ENCODE measurements at regions not wholly inside any gene's neighbourhood (a gene's known extent, or its start where the extent isn't known, plus 50 kb on each side); places are given as distances from the start of the nearest gene placed in this dataset.
"Not testable (repeated sequence)": the region's sequence is repeated elsewhere in the genome, so short reads cannot be mapped to it uniquely, and the experiment has no call there.

DNA sequence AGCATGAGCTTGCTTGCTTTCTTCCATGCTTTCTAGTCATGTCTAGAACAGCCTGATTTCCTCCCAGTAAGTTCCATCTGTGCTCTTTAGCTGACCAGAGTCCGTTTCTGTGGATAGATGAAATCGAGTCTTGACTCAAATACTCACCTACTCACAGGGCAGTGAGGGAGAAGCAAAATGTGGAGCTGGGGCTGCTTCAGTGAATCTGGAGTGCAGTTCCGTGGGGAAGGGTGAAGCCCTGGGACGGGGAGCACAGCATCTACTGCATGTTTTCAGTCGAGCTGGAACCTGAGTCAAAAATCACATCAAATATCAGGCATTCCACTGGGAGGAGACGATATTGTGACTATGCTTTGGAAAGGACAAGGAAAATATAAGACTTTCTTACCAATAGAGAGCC lies 70.3 kb upstream of the PRMT8 start:
- no peak for DNase-seq (ENCODE audit: low spot score)

DNA sequence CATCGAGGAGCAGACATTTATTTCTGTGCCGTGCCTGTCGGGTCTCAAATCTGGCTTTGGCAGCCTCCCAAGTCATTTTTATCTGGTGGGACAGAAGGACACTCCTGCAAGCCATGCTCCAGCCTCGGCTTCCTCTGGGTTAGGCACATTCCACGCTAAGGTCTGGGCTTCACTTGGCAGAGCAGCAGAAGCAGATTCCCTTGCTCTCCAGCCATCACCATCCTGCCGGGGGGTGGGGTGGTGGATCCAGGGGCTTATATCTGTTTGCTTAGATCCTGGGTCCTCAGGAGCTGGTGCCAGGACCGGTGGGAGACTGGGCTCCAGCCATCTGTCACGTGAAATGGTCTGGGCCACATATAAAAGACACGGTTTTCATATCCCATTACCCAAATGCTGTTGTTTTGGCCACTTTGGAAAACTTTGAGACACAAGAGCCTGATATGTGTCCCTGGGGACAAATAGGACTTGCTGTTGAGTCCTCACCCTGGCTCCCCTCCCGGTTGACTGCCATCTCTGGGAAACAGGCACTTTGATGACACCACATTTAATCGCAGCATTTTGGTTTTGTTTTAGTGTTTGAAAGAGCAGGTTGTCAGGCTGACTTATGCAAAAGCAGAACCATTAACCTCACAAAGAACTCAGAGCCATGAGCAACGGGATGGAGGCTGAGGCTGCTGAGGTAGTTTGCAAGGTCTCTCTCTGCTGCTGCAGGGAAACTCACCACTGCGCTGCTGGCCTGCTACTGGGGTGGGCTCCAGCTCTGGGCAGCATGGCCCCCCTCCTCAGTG lies 69.6 kb upstream of the PRMT8 start:
- no peak for DNase-seq (ENCODE audit: low spot score)

DNA sequence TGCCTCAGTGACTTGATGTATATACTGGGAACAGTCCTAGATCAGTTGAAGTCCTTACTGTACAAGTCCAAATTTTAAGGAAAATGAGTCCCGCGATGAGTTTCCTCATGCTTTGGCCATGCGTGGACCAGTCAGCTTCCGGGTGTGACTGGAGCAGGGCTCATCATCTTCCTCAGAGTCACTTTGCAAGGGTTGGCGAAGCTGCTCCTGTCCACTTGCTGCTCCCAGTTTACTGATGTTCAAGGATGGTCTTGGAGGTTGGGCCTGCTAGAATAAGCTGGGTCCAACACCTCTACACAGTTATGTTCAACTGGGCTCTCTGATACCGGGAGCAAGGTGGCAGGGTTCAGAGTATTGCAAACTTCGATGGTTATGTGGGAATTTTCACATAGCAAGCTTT lies 66.2 kb upstream of the PRMT8 start:
- DNase-seq (ENCODE audit: low spot score), result not testable (repeated sequence)

DNA sequence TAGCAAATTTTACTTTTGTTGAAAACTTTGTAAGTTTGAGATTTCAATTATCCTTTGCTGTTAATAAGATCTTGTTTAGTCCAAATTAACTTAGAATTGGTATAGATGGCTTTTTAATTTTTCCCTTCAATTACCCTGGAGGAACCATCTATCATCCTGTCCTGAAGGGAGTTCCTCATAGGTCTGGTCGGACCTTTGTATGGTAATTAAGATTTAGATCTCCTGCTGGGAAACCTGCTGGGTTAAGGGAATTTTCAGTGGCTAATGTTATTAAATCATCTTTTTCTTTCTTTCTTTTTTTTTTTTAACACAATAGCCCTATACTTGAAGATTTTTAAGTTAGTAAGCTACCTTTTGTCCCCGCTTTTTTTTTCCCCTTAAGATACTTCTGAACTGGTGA lies 63.0 kb upstream of the PRMT8 start:
- DNase-seq (ENCODE audit: low spot score), result no peak

DNA sequence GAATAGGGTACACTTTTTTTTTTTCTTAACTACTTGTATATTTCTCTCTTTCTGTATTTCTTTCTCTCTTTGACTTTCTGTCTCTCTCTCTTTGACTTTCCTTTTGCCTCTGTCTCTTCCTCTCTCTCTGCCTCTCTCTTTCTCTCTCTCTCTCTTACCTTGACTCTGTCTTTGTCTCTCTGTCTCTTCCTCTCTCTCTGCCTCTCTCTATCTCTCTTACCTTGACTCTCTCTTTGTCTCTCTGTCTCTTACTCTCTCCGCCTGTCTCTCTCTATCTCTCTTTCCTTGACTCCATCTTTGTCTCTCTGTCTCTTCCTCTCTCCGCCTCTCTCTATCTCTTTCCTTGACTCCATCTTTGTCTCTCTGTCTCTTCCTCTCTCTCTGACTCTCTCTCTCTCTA lies 62.4 kb upstream of the PRMT8 start:
- no peak for DNase-seq (ENCODE audit: low spot score)

DNA sequence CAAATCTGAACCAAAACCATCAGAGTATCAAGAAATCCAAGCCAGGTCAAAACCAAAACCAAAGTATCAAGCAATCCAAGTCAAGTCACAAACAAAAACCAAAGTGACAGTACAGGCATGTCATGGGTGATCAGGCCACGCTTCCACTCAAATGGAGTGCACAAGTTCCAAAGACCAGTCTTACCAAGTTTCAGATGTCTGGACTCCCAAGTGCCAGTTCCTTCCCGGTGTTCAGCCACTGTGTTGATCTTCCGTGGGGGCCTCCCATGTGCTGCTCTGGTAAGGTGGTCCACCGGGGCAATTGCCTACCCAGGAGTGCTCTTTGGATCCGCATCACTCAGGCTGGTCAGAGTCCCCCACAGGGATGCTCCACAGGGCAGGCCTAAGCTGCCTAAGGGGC lies 61.5 kb upstream of the PRMT8 start:
- not testable (repeated sequence) for DNase-seq (ENCODE audit: low spot score)

DNA sequence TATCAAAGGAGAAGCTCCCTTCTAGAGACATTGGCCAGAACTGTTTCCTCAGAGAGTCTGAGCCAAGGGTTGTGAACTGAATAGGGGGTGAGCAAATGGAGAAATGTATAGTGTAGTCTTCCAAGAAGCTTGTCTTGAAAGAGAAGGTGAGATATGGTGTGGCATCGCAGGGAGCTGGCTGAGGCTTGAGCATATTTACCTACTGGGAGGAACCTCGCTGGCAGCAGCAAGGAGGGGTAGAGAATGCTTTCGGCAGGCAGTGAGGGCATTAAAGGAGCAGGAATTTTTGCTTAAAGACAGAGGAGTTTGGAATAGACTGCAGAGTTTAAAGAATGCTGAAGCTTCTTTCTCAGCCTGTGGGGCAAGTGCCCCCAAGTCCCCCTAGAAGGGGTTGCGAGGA lies 59.3 kb upstream of the PRMT8 start:
- no peak for DNase-seq (ENCODE audit: low spot score)

DNA sequence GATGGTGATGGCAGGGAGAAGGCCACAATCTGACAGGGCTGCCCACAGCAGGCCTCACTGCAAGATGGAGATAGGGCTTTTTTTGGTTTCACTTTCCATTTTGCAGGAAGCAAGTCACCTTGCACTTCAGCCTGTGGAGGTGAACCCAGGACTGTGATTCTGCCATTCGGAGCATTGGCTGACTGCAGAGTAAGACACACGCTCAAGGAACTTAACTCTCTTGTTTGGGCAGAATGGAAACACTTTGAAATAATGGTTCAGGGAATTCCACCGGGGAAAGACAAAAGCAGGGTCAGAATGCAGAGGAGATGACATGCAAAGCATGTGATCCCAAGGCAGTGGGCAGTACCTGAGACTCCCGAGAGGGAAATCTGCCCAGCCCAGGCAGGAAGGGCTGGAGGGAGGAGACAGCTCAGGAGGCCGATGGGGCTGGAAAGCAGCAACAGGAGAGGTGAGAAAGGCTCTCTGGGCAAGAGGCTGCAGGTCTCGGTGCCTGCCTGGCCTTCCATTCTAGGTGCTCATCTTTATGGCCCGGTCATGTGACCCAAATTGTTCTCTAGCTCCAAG lies 58.7 kb upstream of the PRMT8 start:
- DNase-seq (ENCODE audit: low spot score), result no peak

DNA sequence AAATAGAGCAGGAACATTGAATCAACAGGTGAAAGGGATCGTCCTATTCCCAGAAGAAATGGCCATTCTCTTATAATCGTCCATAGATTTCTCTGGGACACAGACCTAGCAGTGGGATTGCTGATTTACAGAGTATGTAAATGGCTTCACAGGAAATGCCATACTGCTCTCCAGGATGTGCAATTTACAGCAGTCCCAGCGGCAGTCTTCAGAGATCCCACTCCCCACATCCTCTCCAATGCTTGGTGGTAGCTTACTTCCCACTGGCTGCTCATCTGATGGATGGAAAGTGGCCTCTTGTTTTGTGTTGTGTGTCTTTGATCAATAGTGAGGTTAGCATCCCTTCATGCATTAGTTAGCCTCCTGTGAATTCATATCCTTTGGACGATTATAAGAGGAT lies 58.1 kb upstream of the PRMT8 start:
- DNase-seq (ENCODE audit: low spot score), result no peak

DNA sequence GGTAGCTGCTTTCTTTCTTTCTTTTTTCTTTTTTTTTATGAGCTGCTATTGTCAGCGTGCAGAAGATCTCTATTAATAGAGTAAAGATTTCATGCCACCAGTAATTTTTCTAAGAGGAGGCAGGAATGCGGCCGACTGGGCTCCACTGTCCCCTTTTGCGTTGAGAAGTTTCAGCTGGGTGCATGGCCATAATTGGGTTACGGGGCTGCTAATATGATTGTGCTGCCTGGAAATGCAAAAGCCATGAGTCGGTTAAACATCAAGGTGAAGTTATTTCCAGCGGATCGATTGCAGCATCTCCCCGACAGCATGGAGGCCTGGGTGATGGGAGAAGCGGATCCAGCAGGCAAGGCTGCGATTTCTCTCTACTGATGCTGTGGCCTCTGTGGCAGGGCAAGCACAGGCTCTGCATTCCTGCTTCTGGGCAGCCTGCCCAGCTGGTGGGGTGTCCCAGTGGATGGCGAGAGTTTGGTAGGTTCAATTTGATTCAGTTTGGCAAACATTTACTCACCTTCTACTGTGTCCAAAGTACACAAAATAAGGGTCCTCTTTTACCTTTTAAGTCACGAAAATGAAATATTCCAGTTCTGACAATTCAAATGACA lies 54.4 kb upstream of the PRMT8 start:
- DNase-seq (ENCODE audit: low spot score), result no peak

DNA sequence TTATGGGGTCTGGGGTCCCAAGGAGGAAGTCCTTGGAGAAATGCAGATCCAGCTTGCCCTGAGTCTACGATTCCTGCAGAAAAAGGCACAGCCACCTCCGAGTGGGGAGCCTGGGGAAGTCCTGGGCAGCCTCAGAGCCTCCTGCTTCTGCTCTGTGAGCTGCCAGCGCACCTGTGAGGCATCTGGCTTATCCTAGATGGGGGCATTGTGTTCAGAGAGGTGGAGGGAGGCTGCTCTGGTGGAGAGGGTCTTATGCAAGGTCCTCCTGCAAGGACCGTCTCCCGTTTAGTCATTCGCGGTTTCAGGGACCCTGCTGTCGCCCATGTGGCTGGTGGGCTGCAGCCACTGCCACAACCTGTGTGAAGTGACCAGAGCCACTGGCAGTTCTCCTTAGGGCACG lies 53.0 kb upstream of the PRMT8 start:
- no peak for DNase-seq (ENCODE audit: low spot score)

DNA sequence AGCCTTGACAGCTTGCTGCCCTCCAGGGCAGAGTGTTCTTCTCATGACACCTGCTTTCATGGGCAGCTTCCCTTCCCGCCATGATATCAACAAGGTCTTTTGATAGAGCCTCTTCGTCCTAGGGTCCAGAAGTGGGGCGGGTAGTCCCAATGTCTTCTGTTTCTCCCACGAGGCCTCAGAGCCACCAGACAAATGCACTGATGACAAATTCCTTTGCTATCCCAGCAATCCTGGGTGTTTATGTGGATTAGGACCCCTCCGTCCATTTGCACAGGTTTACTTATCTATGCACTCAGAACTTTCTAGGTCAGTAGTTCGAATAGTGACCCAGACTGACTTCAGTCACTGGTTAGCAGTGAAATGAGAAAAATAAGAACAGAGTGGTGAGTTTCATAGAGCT lies 52.6 kb upstream of the PRMT8 start:
- no peak for DNase-seq (ENCODE audit: low spot score)
